Activated CD4-positive, CD25-positive, alpha-beta regulatory T cell (primary cell): ENCODE measurements at regions not wholly inside any gene's neighbourhood (a gene's known extent, or its start where the extent isn't known, plus 50 kb on each side); places are given as distances from the start of the nearest gene placed in this dataset.

Source experiments
- DNase-seq, 4 experiments: peaks; one replicate each; lab custom pipeline; 2025; lab: John Stamatoyannopoulos, UW

DNA sequence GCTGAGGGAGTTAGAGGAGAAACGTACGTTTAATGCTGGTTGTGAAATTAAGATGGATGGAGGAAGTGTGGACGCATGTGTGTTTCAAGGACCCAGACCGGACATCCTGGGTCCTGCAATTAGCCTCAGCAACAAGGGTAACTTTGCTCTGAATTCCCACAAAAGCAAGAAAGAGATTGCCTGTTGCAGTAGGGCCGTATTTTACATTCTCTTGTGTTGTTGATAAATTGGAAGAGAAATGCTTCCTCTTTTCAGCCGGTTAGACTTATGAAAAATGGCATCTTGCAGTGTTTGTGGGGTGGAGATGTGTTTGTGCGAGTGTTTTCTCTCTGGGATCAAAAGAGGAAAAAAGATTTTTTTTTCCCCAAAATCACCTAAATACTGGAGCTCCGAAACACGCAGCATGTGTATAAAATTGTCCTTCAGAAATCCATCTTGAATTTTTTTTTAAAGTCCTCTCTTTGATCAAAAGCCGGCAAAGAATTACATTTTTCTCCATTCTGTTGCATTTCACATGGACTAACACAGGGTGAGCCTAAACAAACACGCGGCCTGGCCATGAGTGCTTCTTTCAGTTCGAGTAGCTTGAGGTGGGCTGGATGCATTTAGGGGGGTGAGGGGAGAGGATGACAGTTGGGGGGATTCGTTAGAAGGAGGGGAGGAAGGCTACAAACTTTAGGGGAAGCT, 251.6 kb downstream of the C16orf95 start:
- DNase-seq: no peak

DNA sequence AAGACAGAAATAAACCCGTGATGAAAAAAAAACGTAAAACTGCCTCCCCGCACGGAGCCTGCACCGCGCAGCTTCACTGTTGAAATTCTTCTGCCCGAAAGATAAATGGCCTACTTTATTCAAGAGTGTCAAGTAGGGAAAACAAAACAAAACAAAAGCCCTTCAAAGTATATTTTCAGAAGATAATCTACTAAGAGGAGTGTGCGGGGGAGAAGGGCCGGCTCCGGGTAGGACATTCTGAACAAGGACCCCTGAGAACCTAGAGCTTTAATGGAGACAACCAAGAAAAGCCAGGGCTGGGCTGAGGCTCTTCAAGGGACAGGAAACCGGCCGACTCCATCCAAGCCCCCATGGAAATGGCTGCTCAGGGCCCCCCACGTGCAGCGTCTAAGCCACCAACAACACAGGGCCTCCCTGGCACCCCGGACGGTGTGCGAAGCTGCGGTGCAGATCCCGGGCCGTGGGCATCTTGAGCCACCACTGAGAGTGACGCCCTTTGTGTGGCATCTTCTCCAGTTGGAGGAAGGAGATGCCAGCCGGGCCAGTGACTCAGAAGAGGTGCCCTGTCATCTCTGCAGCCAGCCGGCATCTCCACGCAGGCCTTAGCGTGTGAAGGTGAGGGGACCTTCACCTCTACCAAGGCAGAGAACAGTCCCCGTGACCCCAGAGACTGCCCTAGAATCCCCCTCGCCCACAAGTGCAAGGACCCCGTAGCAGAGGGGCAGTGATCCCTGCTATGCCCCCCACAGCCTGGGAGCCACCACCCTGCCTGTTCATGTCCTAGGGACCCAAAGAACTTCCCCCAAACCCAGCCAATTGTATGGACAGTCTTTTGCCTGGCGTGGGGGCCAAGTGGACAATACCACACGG, 250.8 kb downstream of the C16orf95 start:
- DNase-seq: no peak

DNA sequence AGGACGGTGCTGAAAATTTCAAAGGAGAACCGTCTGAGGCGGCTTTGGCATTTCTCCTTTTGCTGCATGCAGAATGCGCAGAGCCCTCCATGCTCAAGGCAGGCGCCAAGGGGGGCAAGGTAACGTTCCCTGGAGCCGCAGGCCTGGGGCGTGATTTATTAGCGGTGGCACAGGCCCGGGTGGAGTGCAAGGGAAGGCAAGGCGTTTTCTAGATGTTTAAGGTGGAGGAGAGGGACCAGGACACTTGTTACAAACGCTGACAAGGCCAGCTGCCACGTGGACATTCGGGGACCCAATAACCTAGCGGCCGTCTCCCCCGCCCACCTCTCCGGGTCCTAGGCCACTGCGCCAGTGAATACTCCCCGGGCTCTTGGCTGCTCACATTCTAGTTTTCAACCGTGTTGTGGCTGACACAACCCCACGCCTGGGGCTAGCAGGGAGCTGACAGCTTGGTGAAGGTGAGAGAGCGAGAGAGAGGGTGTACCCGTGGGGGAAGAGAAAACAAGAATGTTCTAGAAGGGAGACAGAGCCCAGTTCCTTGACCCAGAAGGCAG, 250.1 kb downstream of the C16orf95 start:
- no peak for DNase-seq

DNA sequence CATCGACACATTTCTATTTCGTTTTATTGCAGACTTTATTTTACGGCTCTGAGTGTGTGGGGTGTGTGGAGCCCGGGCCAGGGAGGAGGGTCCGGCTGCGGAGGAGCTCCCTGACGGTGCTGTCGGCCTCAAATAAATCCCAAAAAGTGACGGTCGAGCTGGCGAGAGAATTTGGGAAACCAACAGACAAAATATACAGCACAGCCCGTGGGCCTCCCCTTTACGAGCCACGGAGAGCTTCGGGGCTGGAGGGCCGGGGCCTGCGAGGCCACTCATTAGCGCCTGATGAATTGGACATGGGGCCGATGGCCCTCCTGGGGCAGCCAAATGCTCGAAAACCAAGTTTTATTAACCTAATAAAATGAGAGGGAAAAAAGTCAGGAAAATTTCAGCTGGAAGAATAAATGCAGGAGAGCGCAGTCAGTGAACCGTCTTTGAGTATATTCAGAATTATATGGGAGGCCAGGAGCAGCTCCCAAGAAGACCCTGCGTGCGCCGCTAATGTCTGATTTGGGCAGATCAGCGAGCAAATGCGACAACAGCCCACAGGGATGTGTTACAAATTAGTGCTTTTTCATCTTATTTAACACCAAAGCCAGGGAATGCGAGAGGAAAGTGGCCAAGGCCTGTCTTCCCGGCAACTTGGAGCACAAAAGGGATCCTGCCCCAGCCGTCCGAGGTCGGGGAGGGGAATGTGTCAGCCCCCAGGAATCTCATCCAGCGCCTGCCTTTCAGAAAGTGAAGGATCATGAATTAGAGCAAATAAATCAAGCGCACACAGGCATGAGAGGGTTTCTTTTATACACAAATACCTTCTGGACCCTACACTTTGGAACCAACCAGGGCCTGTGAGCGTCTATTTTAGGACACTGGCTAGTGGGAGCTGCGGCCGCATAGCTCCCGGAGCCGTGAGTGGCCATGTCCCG, 249.1 kb downstream of the C16orf95 start:
- DNase-seq: no peak

DNA sequence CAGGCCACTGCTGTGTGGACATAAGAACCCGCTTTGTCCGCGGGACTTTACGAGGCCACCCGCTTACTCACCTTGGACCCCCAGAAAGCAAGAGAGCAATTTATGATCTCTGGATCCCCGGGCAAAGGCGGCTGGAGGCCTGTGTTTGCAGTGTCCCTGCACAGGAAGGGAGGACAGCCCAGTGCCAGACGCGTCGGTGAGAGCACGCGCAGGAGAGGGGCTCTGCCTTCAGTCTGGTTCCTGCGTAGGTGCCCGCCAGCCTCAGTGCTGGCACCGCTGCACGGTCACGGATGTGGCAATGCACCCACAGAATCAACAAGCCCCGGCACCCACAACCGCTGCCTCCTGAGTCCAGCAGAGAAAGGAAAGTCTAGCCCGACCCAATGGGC, 248.4 kb downstream of the C16orf95 start:
- DNase-seq: no peak

DNA sequence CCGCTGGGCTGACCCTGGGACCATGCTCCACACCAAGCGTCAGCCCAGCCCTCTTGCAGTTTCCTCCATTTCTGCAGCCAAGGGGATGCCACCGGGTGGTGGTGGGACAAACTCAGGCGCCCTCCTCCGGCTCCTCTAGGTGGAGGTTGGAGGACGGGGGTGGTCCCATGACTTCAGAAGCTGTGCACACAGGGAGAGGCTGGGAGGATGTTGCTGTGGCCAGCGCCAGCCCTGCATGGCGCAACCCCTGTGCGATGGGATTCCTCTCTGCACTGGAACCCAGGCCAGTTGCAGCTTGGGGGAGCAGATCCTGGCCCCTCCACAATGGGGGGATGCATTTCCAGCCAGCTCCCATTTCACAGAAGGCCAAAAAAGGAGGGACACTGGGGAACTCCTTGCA, 246.5 kb downstream of the C16orf95 start:
- no peak for DNase-seq

DNA sequence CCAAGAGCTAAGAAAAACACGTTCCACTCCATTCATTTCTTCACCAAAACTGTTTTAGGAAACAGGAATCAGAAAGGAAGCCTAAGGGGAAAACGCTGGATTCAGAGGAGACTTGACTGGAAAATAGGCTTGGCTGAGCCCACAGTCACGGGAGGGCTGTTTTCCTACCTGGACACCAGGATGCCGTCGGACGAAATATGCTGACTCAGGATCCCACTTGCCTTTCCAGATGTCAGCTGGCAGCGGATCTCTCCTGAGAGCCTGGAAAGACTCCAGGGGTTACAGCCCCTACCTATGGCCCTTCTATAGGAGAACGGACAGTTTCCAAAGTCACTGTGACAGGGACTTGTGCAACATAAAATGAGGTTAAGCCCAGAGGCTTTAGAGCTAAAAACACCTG, 245.1 kb downstream of the C16orf95 start:
- DNase-seq: no peak

DNA sequence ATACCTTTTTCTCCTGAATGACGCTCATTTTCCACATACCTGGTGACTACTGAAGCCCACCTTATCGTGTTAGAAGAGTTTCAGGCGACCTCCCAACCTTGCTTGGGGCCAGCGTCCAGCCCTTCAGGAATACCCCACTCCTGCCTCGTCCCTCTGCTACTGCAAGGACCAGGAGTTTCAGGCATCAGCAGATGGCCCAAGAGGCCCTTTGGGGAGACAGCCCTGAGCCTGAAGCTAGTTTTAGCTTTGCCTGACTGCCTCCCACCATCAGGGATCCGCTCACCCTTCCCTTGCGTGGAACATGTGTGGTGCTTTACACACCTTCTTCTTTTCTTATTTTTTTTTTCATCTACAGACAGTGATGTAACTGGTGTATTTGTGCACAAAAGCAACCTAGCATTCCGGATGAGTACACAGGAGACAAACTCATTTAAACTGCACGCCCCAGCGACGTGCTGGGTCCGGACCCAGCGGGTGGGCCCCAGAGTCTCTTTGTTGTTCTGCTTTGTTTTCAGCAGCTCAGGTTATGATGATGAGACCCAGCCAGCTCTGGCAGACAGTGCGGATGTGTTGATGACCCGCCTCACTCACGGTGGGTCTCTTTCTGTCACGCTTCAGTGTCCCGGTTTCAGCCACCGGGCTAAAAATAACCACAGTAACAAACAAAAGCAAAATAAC, 242.4 kb downstream of the C16orf95 start:
- DNase-seq: no peak

DNA sequence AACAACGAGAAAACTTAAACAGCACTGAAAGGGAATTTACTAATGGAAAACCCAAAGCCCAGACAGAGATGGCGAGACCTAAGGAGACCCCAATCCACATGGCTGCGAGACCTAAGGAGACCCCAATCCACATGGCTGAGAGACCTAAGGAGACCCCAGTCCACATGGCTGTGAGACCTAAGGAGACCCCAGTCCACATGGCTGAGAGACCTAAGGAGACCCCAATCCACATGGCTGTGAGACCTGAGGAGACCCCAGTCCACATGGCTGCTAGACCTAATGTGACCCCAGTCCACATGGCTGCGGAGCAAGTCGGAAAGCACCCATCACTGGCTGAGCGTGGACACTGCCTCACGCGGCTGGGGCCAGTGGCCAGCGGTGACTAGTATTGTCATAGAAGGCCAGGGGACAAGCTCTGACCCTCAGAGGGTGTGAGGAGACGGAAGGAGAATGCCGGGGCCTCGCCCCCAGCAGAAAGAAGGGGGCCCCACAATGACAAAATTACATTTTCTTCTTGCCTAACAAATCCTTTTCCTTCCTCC, 241.8 kb downstream of the C16orf95 start:
- no peak for DNase-seq

DNA sequence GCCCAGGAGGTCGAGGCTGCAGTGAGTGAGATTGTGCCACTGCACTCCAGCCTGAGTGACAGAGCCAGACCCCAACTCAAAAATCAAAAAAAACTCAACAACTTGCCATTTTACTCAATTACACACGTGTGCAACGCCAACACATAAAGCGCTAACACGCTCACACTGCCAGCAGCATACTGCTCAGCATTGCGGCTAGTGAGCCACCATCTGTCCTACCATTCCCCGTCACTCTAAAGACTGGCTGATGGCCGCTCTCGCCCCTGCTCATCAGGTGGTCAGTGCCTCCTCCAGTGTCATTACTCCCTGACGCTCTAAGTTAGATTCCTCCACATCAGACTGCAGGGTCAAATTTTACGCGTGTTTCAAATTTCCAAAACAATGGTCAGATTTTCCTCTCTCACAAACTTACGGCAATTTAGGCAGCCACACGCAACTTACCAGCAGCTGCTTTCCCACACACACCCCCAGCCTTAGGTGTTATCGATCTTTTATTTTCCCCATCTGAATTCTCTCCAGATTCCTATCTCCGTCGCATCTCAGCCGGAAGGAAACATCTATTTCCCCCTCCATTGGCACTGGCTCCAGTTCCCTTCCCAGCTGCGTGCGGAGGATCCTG, 240.8 kb downstream of the C16orf95 start:
- DNase-seq: no peak

DNA sequence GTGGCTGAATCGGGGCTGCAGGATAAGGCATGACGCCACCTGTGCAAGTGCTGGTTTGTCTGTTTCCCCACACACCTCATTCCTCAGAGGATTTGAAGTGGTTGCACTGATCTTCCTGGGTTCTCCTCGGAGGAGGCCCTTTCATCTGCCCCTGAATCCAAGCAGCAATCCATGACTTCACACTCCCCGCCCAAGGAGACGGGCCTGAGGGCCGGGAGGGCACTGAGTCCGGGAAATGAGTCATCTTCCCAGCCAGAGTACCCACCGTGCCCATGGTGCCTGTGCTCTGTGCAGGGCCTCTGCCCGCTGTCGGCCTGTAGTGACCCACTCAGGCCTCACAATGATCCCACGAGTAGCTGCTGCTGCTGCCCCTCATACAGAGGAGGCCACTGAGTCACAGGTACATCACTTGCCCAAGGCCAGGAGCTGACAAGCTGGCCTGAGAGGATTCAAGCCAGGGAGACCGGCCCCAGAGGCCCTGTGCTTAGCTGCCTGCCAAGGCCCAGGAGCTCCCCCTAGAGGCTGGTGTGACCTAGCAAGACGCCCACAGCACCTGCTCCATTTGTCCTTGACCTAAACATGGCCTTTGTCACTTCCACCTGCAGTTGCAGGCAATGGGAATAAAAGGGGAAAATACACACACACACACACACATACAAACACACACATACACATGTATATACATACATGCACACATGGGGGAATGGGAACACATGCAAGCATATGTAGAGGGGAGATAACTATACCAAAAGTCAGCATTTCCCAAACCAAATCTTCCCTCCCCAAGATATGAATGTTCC, 240.0 kb downstream of the C16orf95 start:
- peak in 1 of 4 experiments; percentile 4 for DNase-seq

DNA sequence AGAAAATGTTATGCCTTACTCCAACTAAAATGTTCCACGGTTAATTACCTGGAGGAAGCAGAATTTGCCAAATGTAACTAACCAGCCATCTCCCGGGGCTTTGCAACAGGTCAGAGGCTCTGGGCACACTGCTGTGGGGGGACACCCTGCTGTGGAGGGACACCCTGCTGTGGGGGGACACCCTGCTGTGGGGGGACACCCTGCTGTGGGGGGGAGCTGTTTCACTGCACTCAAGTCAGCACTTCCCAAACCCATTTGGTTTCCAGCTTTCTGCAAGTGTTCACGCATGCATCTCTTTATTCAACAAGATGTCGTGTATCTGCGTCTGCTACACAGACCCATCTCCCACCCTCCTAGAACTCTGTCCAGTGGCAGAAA, 239.5 kb downstream of the C16orf95 start:
- DNase-seq: no peak

DNA sequence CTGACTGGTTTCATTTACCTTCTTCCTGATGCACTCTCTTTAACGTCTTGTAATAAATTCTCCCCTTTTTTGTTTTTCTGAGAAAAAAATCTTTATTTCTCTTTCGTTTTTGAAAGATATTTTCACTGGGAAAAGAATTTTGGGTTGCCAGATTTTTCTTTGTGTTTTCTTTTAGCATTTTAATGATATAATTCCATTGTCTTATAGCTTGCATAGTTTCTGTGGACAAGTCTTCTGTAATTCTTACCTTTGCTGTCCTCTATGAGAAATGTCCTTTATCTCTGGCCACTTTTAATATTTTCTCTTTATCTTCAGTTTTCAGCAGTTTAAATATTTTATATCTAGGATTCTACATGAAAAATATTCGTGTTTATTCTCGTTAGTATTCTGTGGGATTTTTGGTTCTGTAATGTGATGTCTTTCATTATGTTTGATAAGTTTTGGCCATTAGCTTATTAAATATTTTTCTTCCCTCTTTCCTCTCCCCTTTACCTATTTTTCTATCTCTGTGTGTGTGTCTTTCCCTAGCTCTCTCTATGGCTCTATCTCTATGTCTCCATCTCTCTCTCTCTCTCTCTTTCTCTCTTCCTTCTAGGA, 236.5 kb downstream of the C16orf95 start:
- no peak for DNase-seq

DNA sequence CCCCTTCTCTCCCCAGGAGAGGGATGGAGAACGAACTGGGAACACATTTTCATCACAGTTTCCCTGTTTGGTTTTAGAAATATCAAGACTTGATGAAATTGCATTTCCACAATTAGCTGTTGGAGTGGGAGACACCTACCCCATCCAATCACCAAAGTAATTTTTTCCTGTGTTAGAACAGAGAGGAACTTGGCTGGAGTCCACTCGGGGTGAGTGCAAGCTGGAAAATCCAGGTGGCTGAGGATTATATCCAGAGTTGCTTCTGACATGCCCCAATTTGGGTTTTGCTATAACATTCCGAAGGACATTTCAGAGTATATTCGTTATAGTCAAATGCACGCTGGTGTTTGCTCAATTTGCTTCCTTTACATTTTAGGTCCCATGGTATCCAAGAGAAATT, 231.8 kb downstream of the C16orf95 start:
- no peak for DNase-seq

DNA sequence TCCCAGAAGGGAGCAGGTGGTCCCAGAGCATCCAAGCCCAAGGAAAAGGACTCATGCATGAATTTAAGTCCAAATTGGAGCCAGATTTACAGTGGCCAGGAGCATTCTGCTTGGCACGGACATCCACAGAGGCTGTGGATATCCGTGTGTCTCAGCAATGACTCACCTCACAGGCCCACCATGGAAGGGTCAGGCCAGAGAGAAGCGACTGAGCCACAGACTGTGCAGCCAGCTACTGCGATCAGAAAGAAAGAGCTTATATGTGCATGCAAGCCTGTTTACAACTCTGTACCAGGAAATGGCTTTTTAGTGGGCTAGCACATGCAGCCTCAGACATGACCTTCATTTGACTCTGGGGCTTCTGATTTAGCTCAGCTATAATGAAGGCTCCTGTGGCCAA, 231.0 kb downstream of the C16orf95 start:
- no peak for DNase-seq

DNA sequence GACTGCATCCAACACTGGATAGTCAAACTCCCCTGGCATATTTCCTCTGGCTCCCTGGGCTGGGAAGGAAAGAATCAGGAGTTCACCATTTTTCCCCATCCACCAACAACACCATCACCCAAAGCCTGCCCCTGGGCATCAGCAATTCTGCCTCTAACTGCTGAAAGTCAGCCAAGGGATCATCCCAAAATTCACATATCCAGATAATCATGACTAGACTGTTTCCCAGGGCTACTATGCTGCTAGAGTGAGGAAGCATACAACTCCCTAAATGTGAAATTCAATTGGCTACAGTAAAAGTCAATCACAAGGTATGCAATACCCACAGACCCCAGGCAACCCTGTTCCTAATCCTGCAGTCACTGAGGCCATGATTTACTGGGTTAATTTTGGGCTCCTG, 230.6 kb downstream of the C16orf95 start:
- no peak for DNase-seq

DNA sequence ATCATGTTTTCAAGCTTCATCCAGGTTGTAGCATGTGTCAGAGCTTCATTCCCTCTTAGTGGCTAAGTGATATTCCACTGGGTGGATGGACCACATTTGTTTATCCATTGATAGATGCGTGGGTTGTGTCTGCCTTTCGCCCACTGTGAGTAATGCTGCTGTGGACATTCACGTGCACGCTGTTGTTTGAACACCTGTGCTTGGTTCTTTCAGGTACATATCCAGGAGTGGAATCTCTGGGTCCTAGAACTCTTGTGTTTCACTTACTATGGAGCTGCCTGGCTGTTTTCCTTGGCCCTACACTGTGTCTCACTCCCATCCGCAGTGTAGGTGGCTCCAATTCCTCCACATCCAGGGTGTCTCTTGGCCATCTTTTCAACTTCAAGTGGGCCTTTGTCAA, 224.2 kb downstream of the C16orf95 start:
- DNase-seq: no peak

DNA sequence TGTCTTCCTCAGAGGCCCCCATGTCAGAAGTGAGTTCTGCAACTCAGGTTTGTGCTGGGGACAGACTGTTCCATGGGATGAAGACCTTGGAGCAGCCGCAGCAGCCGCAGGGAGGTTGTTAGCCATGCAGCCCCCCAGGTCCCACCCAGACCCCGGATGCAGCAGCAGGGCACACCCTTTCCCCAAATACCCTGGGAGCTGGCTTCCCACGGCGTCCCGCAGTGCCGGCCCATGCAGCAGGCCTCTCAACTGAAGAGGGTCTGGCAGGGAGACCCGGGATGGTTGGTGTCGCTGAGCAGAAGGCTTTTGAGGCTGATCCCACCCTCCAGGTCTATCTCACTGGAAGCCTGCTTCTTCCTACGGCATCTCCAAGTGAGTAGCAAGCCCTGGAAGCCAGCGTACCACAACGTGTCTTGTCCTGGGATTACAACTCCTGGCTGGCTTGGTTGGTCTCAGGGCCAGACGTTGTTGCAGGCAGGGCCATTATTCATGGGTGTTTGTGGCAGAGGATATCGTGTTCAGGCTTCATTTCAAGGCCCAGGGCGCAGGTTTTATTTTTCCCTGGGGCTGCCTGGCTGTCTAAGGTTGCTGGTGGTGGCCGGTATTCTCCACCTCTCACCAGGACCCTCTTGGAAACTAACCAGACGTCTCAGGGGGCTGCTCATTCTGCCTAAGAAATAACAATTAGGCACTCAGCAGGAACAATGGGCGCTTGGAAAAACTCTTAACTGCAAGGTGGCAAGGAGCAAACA, 223.2 kb downstream of the C16orf95 start:
- no peak for DNase-seq

DNA sequence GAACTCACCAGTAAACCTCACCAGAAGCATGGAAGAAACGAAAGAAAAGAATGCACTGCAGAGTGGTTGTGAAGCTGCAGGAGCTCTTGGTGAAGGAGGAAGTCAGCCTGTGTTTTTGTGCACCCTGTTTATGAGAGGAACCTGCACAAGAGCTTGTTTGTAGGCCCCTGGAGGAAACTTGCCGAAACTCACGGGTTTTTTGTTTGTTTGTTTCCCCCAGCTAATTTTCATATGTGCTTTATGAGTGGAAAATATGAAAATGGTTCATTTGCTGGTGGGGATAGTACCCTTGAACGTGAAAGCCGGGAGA, 222.7 kb downstream of the C16orf95 start:
- no peak for DNase-seq
